Panc1 (cell line): ENCODE measurements at regions not wholly inside any gene's neighbourhood (a gene's known extent, or its start where the extent isn't known, plus 50 kb on each side); places are given as distances from the start of the nearest gene placed in this dataset.
A peak's percentile ranks its signal among the peaks of the same experiment; 100 is the strongest.

Experiments
- ATAC-seq: fragments of 200-7000 bp; cut with Tn5 transposase; 2 replicates; pipeline ENCODE4 v1.9.1; 2020; ENCODE audit warnings: mild to moderate bottlenecking, moderate library complexity
- BruUV-seq: library from RNA; stranded (reverse); fragments of 400-500 nt; replicated peaks from 2 replicates; lab custom pipeline; 2021; lab: Mats Ljungman, UMichigan
- CTCF ChIA-PET: fragments of 300-600 bp; sonication (Branson Sonifier 250); formaldehyde crosslinking; loops from one replicate; lab custom pipeline; 2022; ENCODE audit warnings: antibody characterized with exemption; lab: Charles Lee
- POLR2A ChIA-PET: fragments of 300-600 bp; sonication (Branson Sonifier 250); formaldehyde crosslinking; loops from one replicate; lab custom pipeline; 2022; ENCODE audit warnings: antibody characterized with exemption; lab: Charles Lee
- DNase-seq: peaks from one replicate; pipeline ENCODE4 v3.0.0-alpha.2; 2010; ENCODE audit warnings: low read depth, low spot score
- H3K27ac ChIP-seq: 2 replicates; pipeline ENCODE4 v1.5.1; 2011; ENCODE audit warnings: mild to moderate bottlenecking, low read length, inconsistent platforms
- H3K27me3 ChIP-seq: fragments of 200-500 bp; sonication (Bioruptor generic); 2 replicates; pipeline ENCODE4 v1.6.0; 2014; ENCODE audit warnings: low read length, inconsistent platforms; ENCODE audit not compliant: control insufficient read depth, insufficient read depth
- H3K36me3 ChIP-seq: fragments of 200-500 bp; sonication (Bioruptor generic); 2 replicates; pipeline ENCODE4 v1.5.1; 2014; ENCODE audit warnings: inconsistent platforms, mild to moderate bottlenecking, low read length, moderate library complexity; ENCODE audit not compliant: control insufficient read depth, insufficient read depth
- H3K4me1 ChIP-seq: 2 replicates; pipeline ENCODE4 v1.5.1; 2011; ENCODE audit warnings: inconsistent platforms, mild to moderate bottlenecking, low read length, moderate library complexity; ENCODE audit not compliant: control insufficient read depth, insufficient read depth
- H3K4me3 ChIP-seq, 2 experiments: 2 replicates each; pipeline ENCODE4 v1.5.1; 2011 to 2012; ENCODE audit warnings: low read depth in 2 of 2, low read length in 2 of 2, mild to moderate bottlenecking in 2 of 2, inconsistent platforms in 1 of 2, moderate library complexity in 1 of 2
- H3K9me3 ChIP-seq: fragments of 200-500 bp; sonication (Bioruptor generic); 2 replicates; pipeline ENCODE4 v1.5.1; 2014; ENCODE audit warnings: low read depth, mild to moderate bottlenecking, inconsistent platforms, low read length, moderate library complexity; ENCODE audit not compliant: control insufficient read depth, insufficient read depth
- POLR2AphosphoS5 ChIP-seq: IDR thresholded peaks from 2 replicates; pipeline ENCODE4 v1.6.1; 2012; ENCODE audit warnings: mild to moderate bottlenecking, low read depth, low read length, moderate library complexity
- SIN3A ChIP-seq: IDR thresholded peaks from 2 replicates; pipeline ENCODE4 v1.6.1; 2012; ENCODE audit warnings: low read depth, mild to moderate bottlenecking, low read length, moderate library complexity, borderline replicate concordance; ENCODE audit not compliant: insufficient read depth
- TCF7L2 ChIP-seq: IDR thresholded peaks from 2 replicates; pipeline ENCODE4 v1.6.1; 2011; ENCODE audit warnings: mild to moderate bottlenecking, low read depth, low read length, inconsistent platforms
- in situ Hi-C: cut with HindIII; loops from 2 replicates; pipeline ENCODE4 v1.10.0; 2016; ENCODE audit warnings: low sequenced_read_pairs, low pct_unique_long_range_greater_than_20kb
- intact Hi-C: fragments of 100-400 bp; cut with micrococcal nuclease; formaldehyde crosslinking; loops from one replicate; pipeline ENCODE4 v1.10.0; 2022; ENCODE audit not compliant: unreplicated experiment
- TF ChIP-seq, protein P1 (sequence below), 2 experiments: IDR thresholded peaks; 2 replicates each; pipeline ENCODE4 v1.6.1; 2011 to 2012; ENCODE audit warnings: low read depth in 2 of 2, control low read depth in 1 of 2, low read length in 1 of 2, mild to moderate bottlenecking in 1 of 2, moderate library complexity in 1 of 2; ENCODE audit not compliant: insufficient read depth in 1 of 2
- TF ChIP-seq, protein P2 (sequence below): fragments of 450-650 bp; IDR thresholded peaks from 2 replicates; pipeline ENCODE4 v1.5.1; 2017; ENCODE audit warnings: mild to moderate bottlenecking

DNA sequence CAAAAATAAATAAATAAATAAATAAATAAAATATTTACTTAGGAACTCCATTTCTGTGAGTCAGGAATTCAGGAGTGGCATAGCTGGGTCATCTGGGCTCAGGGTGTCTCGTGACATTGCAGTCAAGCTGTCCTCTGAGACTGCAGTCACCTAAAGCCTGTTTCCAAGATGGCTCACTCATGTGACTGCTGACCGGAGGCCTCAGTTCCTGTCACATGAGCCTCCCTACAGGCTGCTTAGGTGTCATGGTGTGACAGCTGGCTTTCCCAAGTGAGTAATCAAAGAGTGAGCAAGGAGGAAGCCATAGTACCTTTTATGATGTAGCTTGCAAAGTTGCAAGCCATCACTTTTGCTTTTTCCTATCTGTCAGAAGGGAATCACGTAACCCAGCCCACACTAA is 128.6 kb upstream of the KCTD7 start:
- no peaks in the 10 kb centered on the region for H3K36me3 ChIP-seq
- H3K4me1 ChIP-seq, result no peaks in the 10 kb centered on the region
- no peaks in the 10 kb centered on the region for H3K9me3 ChIP-seq
- peak; percentile 68 for ATAC-seq
- no peaks in the 10 kb centered on the region for H3K27me3 ChIP-seq
- in situ Hi-C loops, result no loop called here
- H3K4me3 ChIP-seq, result no peak overlapping the region
- TF ChIP-seq, protein P1, sequence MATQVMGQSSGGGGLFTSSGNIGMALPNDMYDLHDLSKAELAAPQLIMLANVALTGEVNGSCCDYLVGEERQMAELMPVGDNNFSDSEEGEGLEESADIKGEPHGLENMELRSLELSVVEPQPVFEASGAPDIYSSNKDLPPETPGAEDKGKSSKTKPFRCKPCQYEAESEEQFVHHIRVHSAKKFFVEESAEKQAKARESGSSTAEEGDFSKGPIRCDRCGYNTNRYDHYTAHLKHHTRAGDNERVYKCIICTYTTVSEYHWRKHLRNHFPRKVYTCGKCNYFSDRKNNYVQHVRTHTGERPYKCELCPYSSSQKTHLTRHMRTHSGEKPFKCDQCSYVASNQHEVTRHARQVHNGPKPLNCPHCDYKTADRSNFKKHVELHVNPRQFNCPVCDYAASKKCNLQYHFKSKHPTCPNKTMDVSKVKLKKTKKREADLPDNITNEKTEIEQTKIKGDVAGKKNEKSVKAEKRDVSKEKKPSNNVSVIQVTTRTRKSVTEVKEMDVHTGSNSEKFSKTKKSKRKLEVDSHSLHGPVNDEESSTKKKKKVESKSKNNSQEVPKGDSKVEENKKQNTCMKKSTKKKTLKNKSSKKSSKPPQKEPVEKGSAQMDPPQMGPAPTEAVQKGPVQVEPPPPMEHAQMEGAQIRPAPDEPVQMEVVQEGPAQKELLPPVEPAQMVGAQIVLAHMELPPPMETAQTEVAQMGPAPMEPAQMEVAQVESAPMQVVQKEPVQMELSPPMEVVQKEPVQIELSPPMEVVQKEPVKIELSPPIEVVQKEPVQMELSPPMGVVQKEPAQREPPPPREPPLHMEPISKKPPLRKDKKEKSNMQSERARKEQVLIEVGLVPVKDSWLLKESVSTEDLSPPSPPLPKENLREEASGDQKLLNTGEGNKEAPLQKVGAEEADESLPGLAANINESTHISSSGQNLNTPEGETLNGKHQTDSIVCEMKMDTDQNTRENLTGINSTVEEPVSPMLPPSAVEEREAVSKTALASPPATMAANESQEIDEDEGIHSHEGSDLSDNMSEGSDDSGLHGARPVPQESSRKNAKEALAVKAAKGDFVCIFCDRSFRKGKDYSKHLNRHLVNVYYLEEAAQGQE (IDR thresholded peaks at IDR 0.05; ENCODE audit: insufficient read depth in 1 of 2, low read depth in 2 of 2, low read length in 1 of 2), result no peak
- TF ChIP-seq TCF7L2, result no peak
- no peak for TF ChIP-seq SIN3A
- TF ChIP-seq, protein P2, sequence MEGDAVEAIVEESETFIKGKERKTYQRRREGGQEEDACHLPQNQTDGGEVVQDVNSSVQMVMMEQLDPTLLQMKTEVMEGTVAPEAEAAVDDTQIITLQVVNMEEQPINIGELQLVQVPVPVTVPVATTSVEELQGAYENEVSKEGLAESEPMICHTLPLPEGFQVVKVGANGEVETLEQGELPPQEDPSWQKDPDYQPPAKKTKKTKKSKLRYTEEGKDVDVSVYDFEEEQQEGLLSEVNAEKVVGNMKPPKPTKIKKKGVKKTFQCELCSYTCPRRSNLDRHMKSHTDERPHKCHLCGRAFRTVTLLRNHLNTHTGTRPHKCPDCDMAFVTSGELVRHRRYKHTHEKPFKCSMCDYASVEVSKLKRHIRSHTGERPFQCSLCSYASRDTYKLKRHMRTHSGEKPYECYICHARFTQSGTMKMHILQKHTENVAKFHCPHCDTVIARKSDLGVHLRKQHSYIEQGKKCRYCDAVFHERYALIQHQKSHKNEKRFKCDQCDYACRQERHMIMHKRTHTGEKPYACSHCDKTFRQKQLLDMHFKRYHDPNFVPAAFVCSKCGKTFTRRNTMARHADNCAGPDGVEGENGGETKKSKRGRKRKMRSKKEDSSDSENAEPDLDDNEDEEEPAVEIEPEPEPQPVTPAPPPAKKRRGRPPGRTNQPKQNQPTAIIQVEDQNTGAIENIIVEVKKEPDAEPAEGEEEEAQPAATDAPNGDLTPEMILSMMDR, result no peak
- TF ChIP-seq POLR2AphosphoS5, result no peak
- POLR2A ChIA-PET, result no interaction called here
- BruUV-seq, result no TSS peak
- CTCF ChIA-PET, result no interaction called here
- no peak overlapping the region for H3K27ac ChIP-seq
- peak; percentile 97 for DNase-seq
- intact Hi-C loops, result no loop called here

DNA sequence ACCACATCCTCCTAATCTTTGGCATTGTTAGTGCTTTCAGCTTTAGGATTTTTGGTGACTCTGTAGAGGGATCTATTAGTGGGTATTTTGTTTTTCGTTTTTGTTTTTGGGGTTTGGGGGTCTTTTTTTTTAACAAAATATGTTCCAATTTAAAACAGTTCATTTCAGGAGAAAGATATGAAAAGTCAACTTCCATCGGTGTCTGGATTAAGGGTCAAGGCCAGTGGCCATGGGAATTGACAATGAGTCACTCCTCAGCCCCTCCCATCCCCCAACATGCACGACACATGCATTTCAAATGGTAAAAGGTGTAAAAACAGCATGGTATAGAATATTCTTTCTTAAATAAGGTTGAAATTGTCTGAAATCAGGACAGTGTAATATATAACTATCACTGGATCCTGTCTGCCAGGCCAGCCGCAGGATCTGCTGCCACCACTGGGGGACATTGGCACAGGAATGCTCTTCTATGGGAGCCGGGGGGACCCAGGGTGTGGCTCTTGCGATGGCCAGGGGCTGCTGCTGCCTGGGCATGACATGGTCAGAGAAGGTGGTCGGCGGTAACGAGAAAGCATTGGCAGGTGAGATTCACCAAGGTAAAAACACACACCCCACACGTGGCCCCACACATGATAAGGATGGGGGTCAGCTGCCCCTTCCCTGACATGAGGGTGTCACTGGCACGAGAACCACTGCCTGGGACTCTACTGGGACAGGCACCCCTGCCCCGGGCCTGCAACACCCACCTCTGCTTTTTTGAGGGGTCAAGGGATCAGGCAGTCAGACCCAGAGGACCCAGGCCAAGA is 126.2 kb upstream of the KCTD7 start:
- no peak for DNase-seq
- TF ChIP-seq, protein P1 (IDR thresholded peaks at IDR 0.05; ENCODE audit: insufficient read depth in 1 of 2, low read depth in 2 of 2, low read length in 1 of 2), result no peak
- TF ChIP-seq POLR2AphosphoS5 (no peak), TCF7L2 (no peak), SIN3A (no peak)
- TF ChIP-seq, protein P2, result no peak; the same call in 1 of the 2 replicates
- Histone ChIP-seq H3K9me3 (no peaks in the 10 kb centered on the region), H3K27ac (no peak overlapping the region), H3K4me1 (no peaks in the 10 kb centered on the region), H3K4me3 (no peak overlapping the region), H3K27me3 (no peaks in the 10 kb centered on the region), H3K36me3 (no peaks in the 10 kb centered on the region)
- in situ Hi-C loops, result no loop called here
- intact Hi-C loops, result no loop called here
- ATAC-seq, result no peak
- ChIA-PET POLR2A (no interaction called here), CTCF (no interaction called here)
- no TSS peak for BruUV-seq
